Activated CD8-positive, alpha-beta memory T cell treated with anti-CD3 and anti-CD28 coated beads for 36 hours (primary cell): ENCODE measurements at regions not wholly inside any gene's neighbourhood (a gene's known extent, or its start where the extent isn't known, plus 50 kb on each side); places are given as distances from the start of the nearest gene placed in this dataset.

ENCODE experiments used
- CTCF ChIA-PET: fragments of 350-600 bp; sonication (Branson Sonifier 250); formaldehyde crosslinking; loops from one replicate; lab custom pipeline; 2021; ENCODE audit warnings: antibody characterized with exemption; lab: Charles Lee
- POLR2A ChIA-PET: fragments of 350-600 bp; sonication (Branson Sonifier 250); formaldehyde crosslinking; loops from one replicate; lab custom pipeline; 2021; ENCODE audit warnings: antibody characterized with exemption; lab: Charles Lee

DNA sequence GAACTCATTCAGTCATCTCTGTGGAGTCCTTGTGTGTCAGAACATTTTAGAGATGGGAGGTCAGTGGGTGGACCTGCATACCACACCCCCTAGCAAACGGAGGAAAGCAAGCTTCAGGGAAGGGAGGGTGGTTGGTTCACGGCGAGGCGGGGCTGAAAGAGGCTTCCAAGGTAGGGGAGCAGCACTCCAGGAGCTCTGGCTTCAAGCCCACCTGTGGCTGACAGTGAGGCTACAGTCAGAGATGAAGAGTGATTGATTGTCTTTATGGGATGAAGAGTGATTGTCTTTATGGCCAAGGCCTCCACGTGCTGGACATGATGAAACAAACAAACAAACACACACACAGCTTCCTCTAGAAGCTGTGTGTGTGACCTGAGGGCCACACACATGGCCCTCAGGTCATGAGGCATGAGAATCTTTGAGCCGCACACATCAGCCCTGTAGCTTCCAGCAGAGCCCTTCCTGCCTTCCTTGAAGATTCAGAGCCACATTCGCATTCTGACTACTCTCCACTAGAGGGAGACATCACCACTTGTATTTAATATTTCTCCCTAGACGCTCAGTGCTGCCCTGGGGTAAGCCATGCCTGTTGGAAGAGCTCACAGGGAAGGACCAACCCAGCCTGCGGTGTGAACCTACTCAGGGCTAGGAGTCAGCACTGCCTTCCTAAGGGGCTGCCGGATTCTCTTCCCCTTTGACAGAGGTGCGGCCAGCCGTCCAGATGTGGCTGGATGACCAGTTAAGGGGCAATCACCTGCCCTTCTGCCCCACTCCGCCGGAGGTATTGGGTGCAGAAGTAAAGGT, 54.4 kb upstream of the KCNA1 start:
- ChIA-PET POLR2A (no interaction called here), CTCF (interaction anchor here (0.5 to 1.5 kb wide), 9 partner anchors 10 to 325 kb away, joined by 3 to 7 read pairs (median 3); no protein-coding TSS in a partner anchor)

DNA sequence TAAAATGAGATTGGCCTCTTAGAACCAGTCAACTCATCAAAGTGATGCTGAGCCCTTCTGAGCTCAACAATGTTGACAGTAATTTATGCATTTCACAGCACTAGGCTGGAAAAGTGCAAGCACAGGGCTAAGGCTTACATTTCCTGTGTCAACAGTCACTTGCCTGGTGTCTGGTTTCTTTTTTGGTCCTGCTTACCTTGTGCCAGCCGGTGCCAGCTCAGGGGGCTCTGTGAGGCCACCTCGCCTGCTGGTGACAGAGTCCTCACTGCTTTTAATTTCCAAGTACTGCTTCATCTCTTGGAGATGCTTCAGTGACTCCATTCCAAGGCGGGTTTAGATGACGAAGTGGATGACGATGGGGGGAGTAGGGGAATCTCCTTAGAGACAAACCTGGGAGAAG, 53.1 kb upstream of the KCNA1 start:
- POLR2A ChIA-PET, result no interaction called here
- CTCF ChIA-PET, result interaction anchor here (0.6 to 1.9 kb wide), 6 partner anchors 8 to 210 kb away, joined by 3 to 9 read pairs (median 4); no protein-coding TSS in a partner anchor

DNA sequence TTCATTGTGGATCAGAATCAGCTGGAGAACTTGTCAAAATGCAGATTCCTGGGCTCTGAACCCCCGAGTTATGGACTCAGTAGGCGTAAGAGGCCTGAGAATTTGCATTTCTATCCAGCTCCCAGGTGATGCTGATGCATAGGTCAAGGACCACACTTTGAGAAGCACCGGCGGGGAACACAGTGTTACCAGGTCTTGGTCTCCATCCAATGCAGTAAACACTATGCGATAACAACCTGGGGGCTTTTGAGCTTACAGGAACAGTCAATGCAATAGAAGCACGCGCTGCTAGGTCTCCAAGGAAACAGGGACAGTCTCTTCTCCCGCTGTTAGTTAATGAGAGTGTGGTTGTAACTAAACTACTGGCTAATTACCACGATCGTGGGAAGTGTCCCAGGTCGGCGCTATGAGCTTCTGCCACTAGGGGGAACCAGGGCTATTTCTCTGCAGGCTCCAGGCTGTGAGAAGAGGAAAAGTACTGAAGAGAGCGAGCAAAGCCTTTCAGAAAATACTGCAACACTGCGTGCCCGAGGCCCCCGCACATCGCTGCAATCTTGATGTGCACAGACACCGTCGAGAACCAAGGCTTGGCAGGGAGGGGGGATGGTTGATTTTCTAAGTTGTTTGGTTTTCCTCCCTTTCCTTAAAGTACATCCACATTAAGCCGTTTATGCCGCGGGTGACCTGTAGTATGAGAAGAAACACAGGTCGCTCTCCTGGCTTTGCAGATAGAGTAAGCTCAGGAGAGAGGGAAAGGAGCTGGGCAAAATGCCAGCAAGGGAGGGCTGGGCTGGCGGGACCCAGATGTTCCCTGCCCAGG, 52.0 kb upstream of the KCNA1 start:
- CTCF ChIA-PET, result interaction anchor here (0.7 to 2.3 kb wide), 12 partner anchors 9 to 226 kb away, joined by 3 to 9 read pairs (median 4); no protein-coding TSS in a partner anchor

DNA sequence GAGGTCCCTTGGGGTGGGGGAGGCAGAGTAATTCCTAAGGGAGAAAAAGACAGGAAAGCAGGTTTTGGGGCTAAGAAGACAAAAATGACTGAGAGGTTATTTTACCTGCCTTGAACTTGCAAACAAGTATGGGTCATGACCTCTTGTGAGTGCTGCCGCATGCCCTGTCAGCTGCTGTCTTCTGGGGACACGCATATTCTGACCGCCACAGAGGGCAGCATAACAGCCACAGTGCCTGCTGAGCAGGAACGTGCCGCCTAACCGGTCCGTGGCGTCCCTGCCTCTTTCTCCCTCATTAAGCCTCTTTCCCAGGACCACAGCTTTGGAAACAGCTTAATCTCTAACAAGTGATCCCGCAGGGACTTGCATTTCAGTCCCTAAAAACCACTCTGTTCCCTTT, 51.3 kb upstream of the KCNA1 start:
- ChIA-PET POLR2A (no interaction called here), CTCF (interaction anchor here (1.1 to 2.3 kb wide), 6 partner anchors 10 to 226 kb away, joined by 3 to 9 read pairs (median 4); no protein-coding TSS in a partner anchor)

More for the DNA sequence above, 52.0 kb upstream of the KCNA1 start:
- POLR2A ChIA-PET, result interaction anchor here (0.6 kb wide), 1 partner anchor 25 kb away, joined by 3 read pairs; no protein-coding TSS in a partner anchor

DNA sequence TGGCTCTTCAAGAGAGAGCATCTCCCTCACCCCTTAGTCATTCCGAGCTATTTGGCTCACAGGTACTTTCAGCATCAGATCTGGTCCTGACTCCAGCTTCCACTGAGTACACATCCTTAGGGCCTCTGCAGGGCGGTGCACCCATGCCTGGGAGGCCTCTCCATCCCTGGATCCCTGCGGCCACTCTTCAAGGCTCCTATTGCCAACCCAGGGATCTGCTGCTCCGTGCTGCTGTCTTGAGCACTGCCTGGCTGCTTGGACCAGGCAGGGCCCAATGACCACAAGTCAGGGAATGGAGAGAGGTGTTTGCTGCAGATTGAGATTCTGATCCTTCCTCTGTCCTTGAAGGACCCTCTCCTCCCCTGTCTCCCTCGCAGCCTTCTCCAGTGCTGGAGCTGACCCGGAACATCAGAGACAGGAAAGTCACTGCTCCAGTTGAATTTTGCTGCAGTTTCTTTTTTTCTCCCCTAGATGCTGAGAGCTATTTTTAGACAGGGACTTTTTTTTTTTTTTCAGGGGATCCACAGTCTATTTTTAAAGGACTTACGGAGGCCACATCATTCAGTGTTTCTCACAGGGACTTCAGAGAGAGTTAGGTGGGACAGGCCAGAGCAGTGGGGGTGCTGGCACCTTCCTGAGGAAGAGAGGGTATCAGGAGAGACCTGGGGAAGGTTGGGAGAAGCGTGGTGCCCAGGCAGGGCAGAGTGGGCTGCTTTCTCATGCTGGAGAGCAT, 50.1 kb upstream of the KCNA1 start:
- CTCF ChIA-PET, result interaction anchor here (2.3 kb wide), 1 partner anchor 225 kb away, joined by 9 read pairs; no protein-coding TSS in a partner anchor

More for the DNA sequence above, 50.1 kb upstream of the KCNA1 start:
- POLR2A ChIA-PET, result no interaction called here
